ENCODE measurements at regions not wholly inside any gene's neighbourhood (a gene's known extent, or its start where the extent isn't known, plus 50 kb on each side); places are given as distances from the start of the nearest gene placed in this dataset.

DNA sequence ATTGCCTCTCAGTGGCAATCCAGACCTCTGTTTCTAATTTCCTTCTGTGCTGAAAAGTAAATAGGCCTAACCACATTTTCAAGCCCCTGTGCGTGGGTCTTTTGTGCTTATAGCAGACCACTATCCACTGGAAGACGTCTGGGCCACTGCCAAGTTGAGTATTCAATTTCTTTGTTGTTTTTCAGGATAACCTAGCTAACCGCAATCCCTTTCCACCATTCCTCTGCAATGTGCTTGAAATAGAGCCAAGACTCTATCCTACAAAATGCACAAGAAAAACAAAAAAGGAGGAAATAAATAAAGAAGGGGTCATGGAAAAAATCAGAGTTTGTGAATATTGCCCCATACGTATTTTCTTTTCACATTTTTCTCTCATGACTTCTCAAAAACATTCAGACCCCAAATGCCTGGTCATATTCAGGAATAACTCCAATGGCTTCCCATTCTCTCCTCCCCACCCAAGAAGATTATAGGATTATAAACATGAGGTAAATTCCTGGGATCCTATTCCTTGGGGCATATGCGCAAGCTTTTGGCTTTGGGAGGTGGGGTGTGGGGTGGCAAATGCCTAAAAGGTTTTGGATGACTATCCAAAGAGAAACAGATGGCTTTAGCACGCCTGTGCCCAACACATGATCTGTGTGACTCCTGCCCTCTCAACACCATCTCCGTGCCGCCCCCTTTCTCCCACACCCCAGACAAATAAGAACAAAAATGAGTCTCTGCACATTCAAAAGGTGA, 217.9 kb upstream of the THBS1 start:
- Mint-ChIP-seq H3K9me3 (no peaks in the 10 kb centered on the region), H3K4me3 (no peak overlapping the region), H3K36me3 (ENCODE audit: low read depth) (no peaks in the 10 kb centered on the region), H3K4me1 (peaks cover 97% of the 10 kb centered on the region), H3K27ac (peak overlapping the region; percentile 85 to 96 (median 95)), H3K27me3 (ENCODE audit: low read depth) (no peaks in the 10 kb centered on the region)
- TF ChIP-seq, protein P1, sequence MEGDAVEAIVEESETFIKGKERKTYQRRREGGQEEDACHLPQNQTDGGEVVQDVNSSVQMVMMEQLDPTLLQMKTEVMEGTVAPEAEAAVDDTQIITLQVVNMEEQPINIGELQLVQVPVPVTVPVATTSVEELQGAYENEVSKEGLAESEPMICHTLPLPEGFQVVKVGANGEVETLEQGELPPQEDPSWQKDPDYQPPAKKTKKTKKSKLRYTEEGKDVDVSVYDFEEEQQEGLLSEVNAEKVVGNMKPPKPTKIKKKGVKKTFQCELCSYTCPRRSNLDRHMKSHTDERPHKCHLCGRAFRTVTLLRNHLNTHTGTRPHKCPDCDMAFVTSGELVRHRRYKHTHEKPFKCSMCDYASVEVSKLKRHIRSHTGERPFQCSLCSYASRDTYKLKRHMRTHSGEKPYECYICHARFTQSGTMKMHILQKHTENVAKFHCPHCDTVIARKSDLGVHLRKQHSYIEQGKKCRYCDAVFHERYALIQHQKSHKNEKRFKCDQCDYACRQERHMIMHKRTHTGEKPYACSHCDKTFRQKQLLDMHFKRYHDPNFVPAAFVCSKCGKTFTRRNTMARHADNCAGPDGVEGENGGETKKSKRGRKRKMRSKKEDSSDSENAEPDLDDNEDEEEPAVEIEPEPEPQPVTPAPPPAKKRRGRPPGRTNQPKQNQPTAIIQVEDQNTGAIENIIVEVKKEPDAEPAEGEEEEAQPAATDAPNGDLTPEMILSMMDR (IDR thresholded peaks at IDR 0.05; ENCODE audit: unreplicated experiment in 3 of 3), result no peak

DNA sequence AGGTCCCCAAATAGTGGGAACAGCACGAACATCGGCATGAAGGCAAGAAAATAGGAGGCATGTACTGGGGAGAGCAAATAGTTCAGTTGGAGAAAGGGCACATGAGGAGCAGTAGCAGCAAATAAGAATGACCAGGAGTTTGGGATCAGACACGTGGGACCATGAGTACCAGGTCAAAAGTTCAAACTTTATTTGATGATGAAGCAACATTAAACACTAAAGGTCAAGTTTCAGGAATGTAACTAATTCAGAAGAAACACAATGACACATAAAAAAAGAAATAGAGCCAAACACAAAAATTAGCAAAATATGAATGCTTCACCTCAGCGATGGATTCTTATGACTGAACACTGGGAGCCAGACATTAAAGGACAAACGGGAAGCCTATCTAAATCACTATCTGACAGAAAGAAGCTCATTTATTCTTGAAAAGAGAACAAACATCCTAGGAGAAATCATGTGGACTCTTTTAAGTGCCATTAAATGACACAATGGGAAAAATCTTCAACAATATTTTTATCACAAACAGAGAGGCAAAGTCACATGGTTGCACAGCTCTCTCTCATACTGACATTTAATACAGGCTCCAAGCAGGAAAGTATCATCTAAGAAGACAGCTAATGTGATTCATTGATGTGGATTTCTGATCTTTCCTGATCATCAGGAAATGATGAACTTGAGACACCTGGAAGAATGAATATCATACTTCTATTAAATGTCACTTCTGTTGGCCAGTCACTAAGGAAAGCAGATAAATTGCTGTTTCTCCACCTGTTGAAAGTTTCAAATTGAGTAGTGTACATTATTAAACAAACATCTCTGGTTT, 216.9 kb upstream of the THBS1 start:
- H3K4me3 Mint-ChIP-seq, result no peak overlapping the region
- H3K36me3 Mint-ChIP-seq (ENCODE audit: low read depth), result no peaks in the 10 kb centered on the region
- peak overlapping the region; percentile 85 to 96 (median 95) for H3K27ac Mint-ChIP-seq
- peaks cover 88% of the 10 kb centered on the region for H3K4me1 Mint-ChIP-seq
- TF ChIP-seq, protein P1 (IDR thresholded peaks at IDR 0.05; ENCODE audit: unreplicated experiment in 3 of 3), result no peak
- H3K27me3 Mint-ChIP-seq (ENCODE audit: low read depth), result no peaks in the 10 kb centered on the region
- peaks cover 5% of the 10 kb centered on the region for H3K9me3 Mint-ChIP-seq

DNA sequence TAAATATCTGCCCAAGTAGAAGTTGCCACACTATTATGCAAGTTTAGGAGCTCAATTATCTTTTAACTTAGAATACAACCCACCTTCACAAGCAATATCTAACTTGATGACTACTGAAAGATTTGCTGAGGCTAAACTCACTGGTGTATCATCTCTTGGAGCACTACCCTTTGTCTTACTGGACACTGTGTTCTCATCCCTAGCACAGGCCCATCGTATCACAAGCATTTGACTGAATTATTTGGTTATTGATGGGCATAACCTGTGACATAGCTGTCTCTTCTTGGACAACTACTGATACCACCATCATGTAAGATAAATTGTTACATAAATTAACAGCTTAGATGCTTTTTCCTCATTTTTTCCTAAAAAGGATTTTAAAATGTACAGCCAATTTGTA, 216.2 kb upstream of the THBS1 start:
- H3K4me1 Mint-ChIP-seq, result peaks cover 80% of the 10 kb centered on the region
- no peaks in the 10 kb centered on the region for H3K27me3 Mint-ChIP-seq (ENCODE audit: low read depth)
- TF ChIP-seq, protein P1 (IDR thresholded peaks at IDR 0.05; ENCODE audit: unreplicated experiment in 3 of 3), result no peak
- peak overlapping the region in 2 of 3 experiments; percentile 21 to 64 for H3K27ac Mint-ChIP-seq
- H3K4me3 Mint-ChIP-seq, result no peak overlapping the region
- H3K36me3 Mint-ChIP-seq (ENCODE audit: low read depth), result no peaks in the 10 kb centered on the region
- peaks cover 12% of the 10 kb centered on the region for H3K9me3 Mint-ChIP-seq

DNA sequence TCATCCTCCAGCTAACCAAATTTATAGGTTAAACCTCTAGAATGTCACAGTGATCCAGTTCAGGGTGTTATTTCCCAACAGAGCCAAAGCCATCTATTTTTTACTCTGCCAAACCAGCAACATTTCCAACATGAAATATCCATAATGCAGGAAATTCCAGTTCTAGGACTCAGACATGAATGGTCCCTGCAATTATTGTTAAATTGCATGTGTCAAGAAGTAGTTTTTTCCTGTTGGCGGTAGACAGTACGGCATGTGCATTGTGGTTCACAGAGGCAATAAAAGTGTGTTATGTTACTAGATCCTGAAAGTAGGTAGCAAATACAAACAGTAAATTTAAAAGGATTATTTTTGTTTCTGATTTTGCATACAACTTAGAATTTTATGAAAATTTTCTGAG, 215.7 kb upstream of the THBS1 start:
- Mint-ChIP-seq H3K27ac (peak overlapping the region in 1 of 3 experiments; percentile 21), H3K36me3 (ENCODE audit: low read depth) (no peaks in the 10 kb centered on the region), H3K27me3 (ENCODE audit: low read depth) (no peaks in the 10 kb centered on the region), H3K4me1 (peaks cover 76% of the 10 kb centered on the region), H3K9me3 (peaks cover 16% of the 10 kb centered on the region), H3K4me3 (no peak overlapping the region)
- TF ChIP-seq, protein P1 (IDR thresholded peaks at IDR 0.05; ENCODE audit: unreplicated experiment in 3 of 3), result no peak

DNA sequence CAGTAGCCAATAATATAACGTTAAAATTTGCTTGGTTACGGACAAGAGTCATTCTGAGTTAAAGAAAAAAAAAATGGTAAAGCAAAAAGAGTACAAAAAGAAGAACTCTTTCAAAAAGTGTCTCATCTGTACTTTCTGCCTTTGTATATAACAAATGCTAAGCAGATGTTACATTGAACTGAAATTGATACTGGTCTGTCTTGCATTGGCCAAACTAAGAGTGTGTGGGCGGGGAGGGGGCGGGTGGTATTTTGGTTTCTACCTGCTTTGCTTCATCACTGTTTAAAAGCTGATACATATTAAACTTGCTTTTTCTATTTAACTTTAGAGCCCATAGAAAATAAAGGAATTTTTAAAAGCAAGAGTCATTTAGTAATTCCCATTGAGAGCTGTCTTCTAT, 215.0 kb upstream of the THBS1 start:
- H3K36me3 Mint-ChIP-seq (ENCODE audit: low read depth), result no peaks in the 10 kb centered on the region
- peak overlapping the region; percentile 14 to 54 (median 39) for H3K27ac Mint-ChIP-seq
- H3K27me3 Mint-ChIP-seq (ENCODE audit: low read depth), result no peaks in the 10 kb centered on the region
- peaks cover 69% of the 10 kb centered on the region for H3K4me1 Mint-ChIP-seq
- no peak overlapping the region for H3K4me3 Mint-ChIP-seq
- TF ChIP-seq, protein P1 (IDR thresholded peaks at IDR 0.05; ENCODE audit: unreplicated experiment in 3 of 3), result no peak
- H3K9me3 Mint-ChIP-seq, result peaks cover 20% of the 10 kb centered on the region
